HG02759 (cell line): ENCODE measurements at regions not wholly inside any gene's neighbourhood (a gene's known extent, or its start where the extent isn't known, plus 50 kb on each side); places are given as distances from the start of the nearest gene placed in this dataset.
A peak's percentile ranks its signal among the peaks of the same experiment; 100 is the strongest.
"Not testable (repeated sequence)": the region's sequence is repeated elsewhere in the genome, so short reads cannot be mapped to it uniquely, and the experiment has no call there.

ENCODE experiments used
- ATAC-seq: cut with Tn5 transposase; IDR thresholded peaks from one replicate; pipeline ENCODE4 v1.9.1; 2021; ENCODE audit warnings: mild to moderate bottlenecking, moderate library complexity; ENCODE audit not compliant: unreplicated experiment

- peak; percentile 11 for ATAC-seq
Observed at GRCh38 chr1:101408212-101409042, 171.6 kb downstream of the S1PR1 start.

DNA sequence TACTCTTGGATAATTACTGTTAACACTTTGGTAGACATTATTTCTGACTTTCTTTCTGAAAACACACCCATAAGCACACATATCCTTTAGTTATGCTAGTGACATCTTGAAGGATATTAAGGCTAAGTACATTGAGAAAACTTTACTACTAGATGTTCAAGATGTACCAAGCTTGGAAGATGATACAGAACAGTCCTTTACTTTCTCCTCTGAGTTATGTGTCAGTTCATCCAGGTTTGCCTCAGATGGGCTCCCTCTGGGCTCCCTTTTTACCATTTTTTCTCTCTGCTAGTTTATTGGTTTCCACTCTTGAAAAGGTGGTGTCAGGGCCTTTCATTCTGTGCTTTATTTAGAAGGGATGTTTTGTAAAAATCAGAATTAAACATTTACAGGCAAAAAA is 172.3 kb downstream of the S1PR1 start:
- no peak for ATAC-seq

DNA sequence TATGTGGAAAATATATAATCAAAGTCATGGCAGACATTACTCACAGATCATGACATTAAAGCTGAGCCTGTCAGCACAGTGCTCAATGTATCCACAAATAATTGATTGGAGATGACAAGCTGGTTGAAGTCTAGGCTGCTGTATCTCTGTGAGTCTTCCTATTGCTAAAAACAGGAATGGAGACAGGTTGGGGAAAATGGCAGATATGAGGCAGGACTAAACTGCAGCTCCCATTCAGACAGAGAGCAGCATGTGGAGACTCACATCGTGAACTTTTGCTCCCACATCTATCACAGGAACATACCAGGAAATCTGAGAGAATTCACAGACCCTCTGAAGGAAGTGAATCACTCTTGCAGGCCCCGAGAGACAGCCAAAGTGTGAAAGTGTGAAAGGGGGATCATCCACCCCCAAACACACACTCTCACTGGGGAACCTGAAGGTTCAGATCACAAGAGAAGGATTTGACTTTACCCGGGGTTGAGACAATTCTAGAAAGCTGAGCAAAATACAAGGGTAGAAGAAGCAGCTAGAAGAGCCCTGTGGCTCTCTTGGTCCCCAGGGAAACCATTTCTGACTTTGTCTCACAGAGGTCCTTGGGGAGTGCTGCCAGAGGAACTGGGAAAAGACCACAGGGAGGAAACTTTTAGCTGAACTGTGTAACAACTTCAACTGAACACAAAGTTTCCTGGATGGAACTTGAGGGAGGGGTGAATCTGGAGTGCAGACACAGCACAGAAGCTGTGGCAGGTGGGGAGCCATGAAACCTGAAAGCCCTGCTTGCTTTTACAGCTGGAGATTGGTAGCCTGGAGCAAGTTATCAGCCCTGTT is 173.4 kb downstream of the S1PR1 start:
- ATAC-seq, result peak; percentile 56

DNA sequence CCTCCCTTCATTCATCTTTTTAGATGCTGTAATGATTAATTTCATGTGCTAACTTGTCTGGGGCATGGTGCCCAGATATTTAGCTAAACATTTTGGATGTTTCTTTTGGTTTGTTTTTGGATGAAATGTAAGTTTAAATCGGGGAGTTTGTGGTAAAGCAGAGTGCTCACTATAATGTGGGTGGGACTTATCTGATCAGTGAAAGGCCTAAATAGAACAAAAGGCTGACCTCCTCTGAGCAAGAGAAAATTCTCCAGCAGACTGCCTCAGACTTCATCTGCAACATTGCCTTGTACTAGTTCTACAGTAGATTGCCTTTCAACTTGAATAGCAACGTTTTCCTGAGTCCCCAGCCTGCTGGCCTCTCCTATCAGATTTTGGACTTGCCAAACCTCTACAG is 183.6 kb downstream of the S1PR1 start:
- ATAC-seq, result no peak

GRCh38 chr1:101428083-101428482 is 191.3 kb downstream of the S1PR1 start:
- not testable (repeated sequence) for ATAC-seq

DNA sequence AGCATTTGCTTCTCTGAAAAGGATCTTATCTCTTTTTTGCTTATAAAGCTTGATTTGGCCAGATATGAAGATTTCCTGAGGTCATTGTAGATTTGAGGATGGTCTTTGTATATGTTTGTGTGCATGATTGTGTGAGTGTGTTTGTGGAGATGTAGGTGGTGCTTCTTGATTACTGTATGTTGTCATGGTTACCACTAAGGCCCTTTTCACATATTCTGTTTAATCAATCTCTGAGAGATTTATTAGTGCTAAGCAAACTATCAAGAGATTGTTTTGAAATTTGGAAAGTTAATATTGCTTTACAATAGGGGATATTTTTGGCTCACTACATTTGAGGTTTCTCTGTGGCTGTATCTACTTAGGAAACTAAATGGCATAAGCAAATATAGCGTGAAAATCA is 191.7 kb downstream of the S1PR1 start:
- no peak for ATAC-seq

GRCh38 chr1:101431956-101432510 is 195.2 kb downstream of the S1PR1 start:
- no peak for ATAC-seq

GRCh38 chr1:101435831-101436511 is 199.2 kb downstream of the S1PR1 start:
- peak; percentile 65 for ATAC-seq

DNA sequence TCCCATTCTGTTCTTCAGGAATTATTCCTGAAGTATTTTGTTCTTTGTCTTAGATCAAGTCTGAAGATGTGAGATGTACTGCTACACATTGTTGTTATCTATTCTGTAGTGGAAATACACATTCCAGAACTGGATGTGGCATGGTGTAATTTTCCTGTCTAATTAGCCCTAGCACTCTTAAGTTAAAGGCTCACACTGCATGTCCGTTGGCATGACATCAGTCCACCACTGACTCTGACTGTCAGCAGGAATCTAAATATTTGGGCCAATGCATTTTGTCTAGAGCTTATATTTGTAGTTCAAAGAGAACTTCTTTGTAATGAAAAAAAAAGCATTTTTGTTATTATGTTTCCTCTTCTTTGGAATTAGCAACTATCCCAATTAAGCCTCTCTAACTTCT is 201.0 kb downstream of the S1PR1 start:
- no peak for ATAC-seq

DNA sequence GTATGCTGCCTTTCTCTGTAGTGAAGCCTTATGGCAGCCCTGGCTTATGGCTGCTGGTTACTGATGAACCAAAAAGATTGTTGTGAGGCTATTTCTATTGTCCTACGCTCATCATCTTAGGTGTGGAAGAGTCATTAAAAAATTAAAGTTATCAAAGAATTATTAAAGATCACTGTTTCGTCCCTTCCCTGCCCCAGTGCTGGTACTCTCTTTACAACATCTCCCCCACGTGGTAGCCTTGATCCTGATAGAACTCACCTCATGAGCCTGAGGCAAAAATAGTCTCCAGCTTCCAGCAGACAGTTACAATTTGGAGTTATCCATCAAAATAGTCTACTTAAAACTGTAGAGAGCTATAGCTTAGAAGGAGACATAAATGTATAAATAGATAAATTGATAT is 201.5 kb downstream of the S1PR1 start:
- ATAC-seq, result peak; percentile 56

DNA sequence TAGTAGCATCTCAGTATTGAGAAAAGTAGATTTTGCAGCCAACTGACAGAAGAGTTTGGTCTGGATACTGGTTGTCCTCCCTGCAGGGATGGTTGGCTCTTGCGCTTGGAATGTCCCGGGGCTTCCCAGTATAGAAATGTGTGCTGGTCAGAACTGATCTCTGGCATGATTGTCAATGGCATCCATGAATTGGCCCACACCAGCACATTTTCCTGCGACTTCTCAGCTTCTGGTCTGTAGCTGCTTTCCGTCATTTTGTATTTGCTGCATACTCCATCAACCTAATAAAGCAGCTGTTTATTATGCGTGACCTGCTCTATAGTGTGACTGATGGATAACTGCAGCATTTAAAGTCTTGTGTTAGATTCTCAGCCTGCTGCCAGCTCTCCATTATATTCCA is 203.7 kb downstream of the S1PR1 start:
- no peak for ATAC-seq

- ATAC-seq, result no peak
Observed at GRCh38 chr1:101444381-101444780, 207.6 kb downstream of the S1PR1 start.

DNA sequence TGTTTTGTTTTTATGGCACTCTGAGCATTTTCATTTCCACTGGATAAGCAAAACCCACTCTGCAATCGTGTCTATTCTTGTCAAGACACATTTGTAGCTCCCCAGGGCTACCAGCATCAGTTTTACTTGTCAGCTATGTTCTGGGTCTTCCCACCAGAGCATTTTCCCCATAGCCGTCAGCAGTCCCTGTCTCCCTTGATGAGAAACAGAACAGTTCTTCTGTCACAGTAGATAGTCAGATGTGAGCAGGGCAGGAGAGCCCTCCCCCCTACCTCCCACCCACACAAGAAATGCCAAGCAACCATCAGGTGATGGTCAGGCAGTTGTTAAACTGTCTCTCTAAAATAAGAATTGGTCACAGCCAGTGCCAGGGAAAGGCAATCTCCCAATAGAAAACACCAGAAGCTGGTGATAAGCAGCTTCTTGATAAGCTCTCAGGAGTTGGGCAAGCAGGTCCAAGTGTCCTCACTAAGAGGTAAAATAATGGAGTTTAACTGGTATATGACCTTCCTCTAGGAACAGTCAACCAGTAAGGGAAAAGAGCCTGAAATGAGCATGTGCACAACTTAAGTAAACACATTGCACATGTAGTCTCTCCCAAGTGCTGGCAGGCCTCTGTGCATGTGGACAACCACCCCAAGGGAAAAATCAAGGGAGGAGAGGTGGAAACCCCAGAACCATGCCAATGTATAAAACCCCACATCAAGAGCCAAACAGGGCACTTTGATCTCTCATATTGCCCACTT is 208.2 kb downstream of the S1PR1 start:
- ATAC-seq, result no peak

- no peak for ATAC-seq
Observed at GRCh38 chr1:101448018-101448417, 211.2 kb downstream of the S1PR1 start.

DNA sequence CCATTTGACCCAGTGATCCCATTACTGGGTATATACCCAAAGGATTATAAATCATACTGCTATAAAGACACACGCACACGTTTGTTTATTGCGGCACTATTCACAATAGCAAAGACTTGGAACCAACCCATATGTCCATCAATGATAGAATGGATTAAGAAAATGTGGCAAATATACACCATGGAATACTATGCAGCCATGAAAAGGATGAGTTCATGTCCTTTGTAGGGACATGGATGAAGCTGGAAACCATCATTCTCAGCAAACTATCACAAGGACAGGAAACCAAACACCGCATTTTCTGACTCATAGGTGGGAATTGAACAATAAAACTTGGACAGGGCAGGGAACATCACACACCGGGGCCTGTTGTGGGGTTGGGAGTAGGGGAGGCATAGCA is 213.9 kb downstream of the S1PR1 start:
- not testable (repeated sequence) for ATAC-seq

- ATAC-seq, result peak; percentile 55
Observed at GRCh38 chr1:101451888-101452287, 215.1 kb downstream of the S1PR1 start.

- ATAC-seq, result no peak
Observed at GRCh38 chr1:101452825-101453224, 216.0 kb downstream of the S1PR1 start.

DNA sequence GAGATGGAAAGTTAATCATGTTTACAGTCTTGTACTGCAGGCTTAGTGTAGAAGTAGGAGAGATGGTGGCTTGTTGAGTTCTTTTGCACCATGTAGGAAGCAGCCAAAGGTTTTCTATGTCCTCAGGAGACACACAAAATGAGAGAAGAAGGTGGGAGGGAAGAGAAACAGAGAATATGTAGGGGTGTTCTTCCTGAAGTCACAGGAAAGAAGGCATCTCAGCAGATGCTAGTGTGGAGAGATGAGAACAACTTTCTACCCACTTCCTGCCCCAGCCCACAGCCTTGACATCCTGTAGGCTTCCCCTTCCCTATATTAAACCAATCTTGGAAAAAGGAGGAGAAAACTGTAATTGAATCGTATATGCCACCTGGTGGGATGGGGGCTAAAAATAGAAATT is 217.0 kb downstream of the S1PR1 start:
- ATAC-seq, result no peak

- no peak for ATAC-seq
Observed at GRCh38 chr1:101455166-101455565, 218.3 kb downstream of the S1PR1 start.

DNA sequence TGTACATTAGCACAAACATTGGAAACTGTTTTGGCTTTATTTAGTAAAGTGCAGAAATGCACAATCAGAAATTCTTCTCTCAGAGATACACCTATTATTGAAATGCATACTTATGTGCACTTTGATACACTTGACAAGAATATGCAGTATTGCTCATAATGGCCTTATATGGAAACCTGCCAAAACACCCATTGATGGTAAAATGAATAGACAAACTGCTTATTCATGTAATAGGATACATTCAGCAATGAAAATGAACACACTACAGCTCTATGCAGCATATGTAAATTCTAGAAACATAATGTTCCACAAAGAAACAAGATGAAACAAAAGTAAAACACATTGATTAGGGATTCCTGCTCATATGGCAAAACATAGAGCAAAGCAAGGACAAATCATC is 223.9 kb downstream of the S1PR1 start:
- ATAC-seq, result no peak

- ATAC-seq, result no peak
Observed at GRCh38 chr1:101463195-101463594, 226.4 kb downstream of the S1PR1 start.
